BE2C (cell line): ENCODE measurements at regions not wholly inside any gene's neighbourhood (a gene's known extent, or its start where the extent isn't known, plus 50 kb on each side); places are given as distances from the start of the nearest gene placed in this dataset.
A peak's percentile ranks its signal among the peaks of the same experiment; 100 is the strongest.

Experiments
- DNase-seq: peaks from one replicate; pipeline ENCODE4 v3.0.0-alpha.2; 2020
- H3K27me3 ChIP-seq: fragments of 250-450 bp; sonication (Bioruptor Pico); 2 replicates; pipeline ENCODE4 v1.5.1; 2020; ENCODE audit warnings: mild to moderate bottlenecking
- H3K36me3 ChIP-seq: fragments of 250-450 bp; sonication (Bioruptor Pico); 2 replicates; pipeline ENCODE4 v1.5.1; 2020; ENCODE audit warnings: mild to moderate bottlenecking
- H3K4me1 ChIP-seq: fragments of 250-450 bp; sonication (Bioruptor Pico); 2 replicates; pipeline ENCODE4 v1.5.1; 2020
- H3K4me3 ChIP-seq: 2 replicates; pipeline ENCODE4 v1.5.1; 2011; ENCODE audit warnings: low read depth, low read length
- H3K9me3 ChIP-seq: fragments of 250-450 bp; sonication (Bioruptor Pico); 2 replicates; pipeline ENCODE4 v1.5.1; 2020
- TF ChIP-seq, protein P1 (sequence below): IDR thresholded peaks from 2 replicates; pipeline ENCODE4 v1.5.1; 2012; ENCODE audit warnings: mild to moderate bottlenecking, low read depth, low read length

DNA sequence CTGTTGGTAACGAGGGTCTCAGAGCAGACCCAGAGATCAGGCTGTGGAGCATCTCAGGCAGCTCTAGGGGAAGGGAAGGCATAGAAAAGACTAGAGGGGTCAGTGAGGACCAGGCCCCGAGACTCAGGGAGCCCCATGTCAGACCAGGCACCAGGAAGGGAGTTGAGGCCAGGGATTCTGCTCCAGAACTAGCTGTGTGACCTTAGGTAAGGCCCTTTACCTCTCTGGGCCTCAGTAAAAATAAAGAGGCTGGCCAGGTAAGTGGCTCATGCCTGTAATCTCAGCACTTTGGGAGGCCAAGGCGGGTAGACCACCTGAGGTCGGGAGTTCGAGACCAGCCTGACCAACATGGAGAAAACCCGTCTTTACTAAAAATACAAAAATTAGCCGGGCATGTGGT is 176.4 kb upstream of the IER5L start:
- Histone ChIP-seq H3K9me3 (no peaks in the 10 kb centered on the region; the same call in 1 of the 2 replicates), H3K4me3 (no peak overlapping the region), H3K27me3 (no peaks in the 10 kb centered on the region), H3K4me1 (peaks cover 6% of the 10 kb centered on the region), H3K36me3 (no peaks in the 10 kb centered on the region)
- no peak for DNase-seq
- TF ChIP-seq, protein P1, sequence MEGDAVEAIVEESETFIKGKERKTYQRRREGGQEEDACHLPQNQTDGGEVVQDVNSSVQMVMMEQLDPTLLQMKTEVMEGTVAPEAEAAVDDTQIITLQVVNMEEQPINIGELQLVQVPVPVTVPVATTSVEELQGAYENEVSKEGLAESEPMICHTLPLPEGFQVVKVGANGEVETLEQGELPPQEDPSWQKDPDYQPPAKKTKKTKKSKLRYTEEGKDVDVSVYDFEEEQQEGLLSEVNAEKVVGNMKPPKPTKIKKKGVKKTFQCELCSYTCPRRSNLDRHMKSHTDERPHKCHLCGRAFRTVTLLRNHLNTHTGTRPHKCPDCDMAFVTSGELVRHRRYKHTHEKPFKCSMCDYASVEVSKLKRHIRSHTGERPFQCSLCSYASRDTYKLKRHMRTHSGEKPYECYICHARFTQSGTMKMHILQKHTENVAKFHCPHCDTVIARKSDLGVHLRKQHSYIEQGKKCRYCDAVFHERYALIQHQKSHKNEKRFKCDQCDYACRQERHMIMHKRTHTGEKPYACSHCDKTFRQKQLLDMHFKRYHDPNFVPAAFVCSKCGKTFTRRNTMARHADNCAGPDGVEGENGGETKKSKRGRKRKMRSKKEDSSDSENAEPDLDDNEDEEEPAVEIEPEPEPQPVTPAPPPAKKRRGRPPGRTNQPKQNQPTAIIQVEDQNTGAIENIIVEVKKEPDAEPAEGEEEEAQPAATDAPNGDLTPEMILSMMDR, result no peak

DNA sequence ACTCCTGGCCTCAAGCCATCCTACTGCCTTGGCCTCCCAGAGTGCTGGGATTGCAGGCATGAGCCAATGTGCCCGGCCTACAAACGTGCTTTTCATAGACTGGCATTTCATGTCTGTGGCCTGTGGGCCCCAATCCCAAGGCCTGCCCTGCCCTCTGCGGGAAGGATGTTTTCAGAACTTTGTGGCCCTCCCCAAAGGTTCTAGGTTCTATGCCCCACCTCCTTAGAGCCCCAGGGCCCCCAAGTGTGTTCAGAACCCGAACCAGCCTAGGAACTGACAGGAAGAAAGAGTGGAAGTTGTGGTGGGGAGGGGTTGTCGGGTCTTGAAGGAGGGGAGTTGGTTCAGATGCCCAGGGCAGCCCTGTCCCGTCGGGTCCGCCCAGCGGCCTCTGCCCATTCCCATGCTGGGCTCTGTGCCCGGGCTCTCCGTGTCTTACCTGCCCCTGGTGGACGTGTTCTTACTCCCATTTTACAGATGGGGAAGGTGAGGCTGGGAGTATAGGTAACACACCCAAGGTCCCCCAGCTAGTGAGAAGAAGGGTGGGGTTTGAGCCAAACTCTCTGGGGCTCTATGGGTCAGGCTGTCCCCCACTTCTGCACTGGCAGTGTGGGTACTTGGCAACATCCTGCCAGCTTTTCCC is 175.8 kb upstream of the IER5L start:
- Histone ChIP-seq H3K27me3 (no peaks in the 10 kb centered on the region), H3K36me3 (no peaks in the 10 kb centered on the region), H3K4me1 (peaks cover 6% of the 10 kb centered on the region), H3K4me3 (no peak overlapping the region), H3K9me3 (no peaks in the 10 kb centered on the region; the same call in 1 of the 2 replicates)
- no peak for DNase-seq
- TF ChIP-seq, protein P1, result no peak

DNA sequence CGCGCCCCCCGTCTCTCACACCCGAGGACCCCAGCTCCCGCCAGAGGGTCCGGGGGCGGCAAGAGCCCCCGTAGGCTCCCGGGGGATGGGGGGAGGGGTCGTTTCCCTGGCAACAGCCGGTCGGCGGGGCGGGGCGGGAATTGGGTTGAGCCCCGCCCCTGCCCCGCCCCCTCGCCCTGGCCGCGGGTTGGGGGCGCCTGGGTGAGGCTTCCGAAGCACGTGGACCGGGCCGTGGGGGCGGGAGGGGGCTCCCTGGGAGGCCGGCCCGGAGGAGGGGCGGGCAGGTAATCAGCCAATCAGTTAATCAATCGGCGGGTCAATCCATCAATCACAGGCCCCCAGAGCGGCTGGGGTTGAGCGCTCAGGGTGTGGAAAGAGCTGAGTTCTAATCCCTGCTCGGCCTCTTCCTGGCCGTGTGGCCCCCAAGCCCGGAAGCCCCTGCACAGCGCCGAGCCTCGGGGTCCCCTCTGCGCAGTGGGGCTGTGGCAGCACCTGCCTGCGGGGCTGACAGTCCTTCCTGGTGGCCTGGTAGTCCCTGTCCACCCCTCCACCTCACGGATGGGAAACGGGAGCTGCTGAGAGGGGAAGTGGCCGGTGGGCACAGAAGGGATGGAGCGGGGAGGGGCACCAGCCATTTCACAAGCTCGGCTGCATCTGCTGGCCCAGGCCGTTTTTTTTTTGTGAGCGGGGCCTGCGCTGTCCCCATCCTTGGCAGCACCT is 174.2 kb upstream of the IER5L start:
- Histone ChIP-seq H3K4me3 (peak overlapping the region; percentile 62), H3K4me1 (peaks cover 6% of the 10 kb centered on the region), H3K36me3 (no peaks in the 10 kb centered on the region), H3K9me3 (no peaks in the 10 kb centered on the region; the same call in 1 of the 2 replicates), H3K27me3 (no peaks in the 10 kb centered on the region)
- DNase-seq, result peak; percentile 73
- TF ChIP-seq, protein P1, result no peak

DNA sequence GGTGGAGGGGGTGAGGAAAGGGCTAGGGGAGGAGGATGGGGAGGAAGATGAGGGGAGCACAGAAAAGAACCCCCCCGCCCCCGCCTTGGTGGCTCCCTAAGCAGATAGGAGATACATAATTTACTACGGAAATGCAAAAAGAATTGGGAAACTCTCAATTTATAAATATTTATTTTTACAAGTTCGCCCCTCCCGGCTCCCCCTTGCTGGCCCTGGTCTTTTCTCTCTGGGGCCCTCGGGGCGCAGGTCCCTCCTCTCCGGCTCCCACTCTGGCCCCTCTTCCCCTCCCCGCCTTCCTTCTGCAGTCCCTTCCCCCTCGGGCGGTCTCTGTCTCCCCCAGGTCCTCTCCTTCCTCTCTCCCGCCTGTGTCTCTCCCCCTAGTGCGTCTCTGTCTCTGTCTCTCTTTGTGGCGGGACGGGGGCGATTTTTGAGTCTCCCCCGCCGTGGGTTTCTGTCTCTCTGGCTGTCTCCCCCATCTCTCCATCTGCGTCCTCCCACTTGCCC is 173.6 kb upstream of the IER5L start:
- Histone ChIP-seq H3K4me1 (peaks cover 6% of the 10 kb centered on the region), H3K27me3 (no peaks in the 10 kb centered on the region), H3K4me3 (peak overlapping the region; percentile 62), H3K9me3 (no peaks in the 10 kb centered on the region; the same call in 1 of the 2 replicates), H3K36me3 (no peaks in the 10 kb centered on the region)
- TF ChIP-seq, protein P1, result no peak
- DNase-seq, result peak; percentile 61

DNA sequence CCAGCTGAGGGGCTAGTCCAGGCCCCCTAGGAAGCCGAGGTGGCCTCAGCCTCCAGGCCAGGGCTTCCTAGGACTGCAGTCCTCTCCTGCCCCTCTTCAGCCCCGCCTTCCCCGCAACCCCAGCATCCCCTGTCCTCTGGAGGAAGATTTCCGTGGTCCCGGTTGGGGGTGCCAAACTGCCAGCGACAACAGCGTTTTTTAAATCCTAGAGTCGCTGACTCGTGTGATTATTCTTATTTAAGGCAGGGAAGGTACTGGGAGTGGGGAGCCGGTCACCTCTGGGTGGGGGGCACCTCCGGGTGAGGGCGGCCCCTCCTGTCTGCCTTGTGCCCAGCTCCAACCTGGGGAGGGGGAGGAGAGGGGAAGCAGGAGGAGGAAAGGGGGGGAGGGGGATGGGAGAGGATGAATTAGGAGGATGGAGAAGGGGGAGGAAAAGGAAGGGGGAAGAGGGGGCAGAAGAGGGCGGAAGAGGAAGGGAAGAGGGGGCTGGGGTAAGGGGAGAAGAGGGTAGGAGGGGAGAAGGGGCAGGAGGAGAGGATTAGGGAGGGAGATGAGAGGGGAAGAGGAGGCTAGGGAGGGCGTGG is 173.1 kb upstream of the IER5L start:
- peak; percentile 68 for DNase-seq
- TF ChIP-seq, protein P1, result peak; percentile 20; the same call in 1 of the 2 replicates
- H3K4me3 ChIP-seq, result no peak overlapping the region; the same call in 1 of the 2 replicates

More for the DNA sequence above, 173.1 kb upstream of the IER5L start:
- no peaks in the 10 kb centered on the region for H3K36me3 ChIP-seq
- H3K27me3 ChIP-seq, result no peaks in the 10 kb centered on the region
- no peaks in the 10 kb centered on the region; the same call in 1 of the 2 replicates for H3K9me3 ChIP-seq
- peaks cover 6% of the 10 kb centered on the region for H3K4me1 ChIP-seq
